ENCODE measurements at regions not wholly inside any gene's neighbourhood (a gene's known extent, or its start where the extent isn't known, plus 50 kb on each side); places are given as distances from the start of the nearest gene placed in this dataset.

DNA sequence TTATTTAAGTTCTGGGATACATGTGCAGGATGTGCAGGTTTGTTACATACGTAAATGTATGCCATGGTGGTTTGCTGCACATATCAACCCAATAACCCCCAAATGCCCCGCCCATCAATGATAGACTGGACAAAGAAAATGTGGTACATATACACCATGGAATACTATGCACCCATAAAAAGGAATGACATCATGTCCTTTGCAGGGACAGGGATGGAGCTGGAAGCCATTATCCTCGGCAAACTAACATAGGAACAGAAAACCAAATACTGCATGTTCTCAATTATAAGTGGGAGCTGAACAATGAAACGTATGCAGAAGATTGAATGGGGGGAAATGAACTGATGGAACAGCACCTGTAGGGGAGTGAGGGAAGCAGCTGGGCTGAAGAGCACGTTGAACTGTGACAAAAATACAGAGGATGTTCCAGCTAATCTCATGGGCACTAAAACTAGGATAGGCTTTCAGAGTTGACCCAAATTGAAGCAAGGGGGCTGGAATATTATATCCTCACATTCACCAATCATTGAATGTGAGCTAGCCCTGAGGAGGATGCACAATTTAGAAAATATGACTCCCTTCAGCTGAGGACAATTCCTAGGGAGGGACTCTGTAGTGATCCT lies 70.5 kb upstream of the OSMR start:
- no peak for TF ChIP-seq EZH2phosphoT487 (IDR thresholded peaks at IDR 0.05; ENCODE audit: insufficient read depth, low read depth)
- no peak for TF ChIP-seq EZH2 (IDR thresholded peaks at IDR 0.05; ENCODE audit: insufficient read depth, poor library complexity, severe bottlenecking)
